Keratinocyte (primary cell): ENCODE measurements at regions not wholly inside any gene's neighbourhood (a gene's known extent, or its start where the extent isn't known, plus 50 kb on each side); places are given as distances from the start of the nearest gene placed in this dataset.

Experiments
- DNase-seq: peaks from one replicate; pipeline ENCODE4 v3.0.0-alpha.2; 2011; ENCODE audit warnings: low read depth, missing footprints, low spot score
- FAIRE-seq: peaks from 2 replicates; lab custom pipeline; 2011; peaks lifted over from hg19 to GRCh38; lab: Jason Lieb, UNC
- H2AFZ ChIP-seq: 2 replicates; pipeline ENCODE4 v1.6.0; 2012; ENCODE audit warnings: low read length, control low read depth, inconsistent platforms; ENCODE audit not compliant: control insufficient read depth
- H3K27ac ChIP-seq: 2 replicates; pipeline ENCODE4 v1.5.1; 2011; ENCODE audit warnings: low read length; ENCODE audit not compliant: control insufficient read depth, insufficient read depth
- H3K27me3 ChIP-seq: 3 replicates; pipeline ENCODE4 v1.6.0; 2011; ENCODE audit warnings: low read length; ENCODE audit not compliant: control insufficient read depth, insufficient read depth; ENCODE audit errors: extremely low read depth
- H3K36me3 ChIP-seq, 2 experiments: 2 replicates in 1 of 2; 3 replicates in 1 of 2; pipeline ENCODE4 v1.5.1; 2011; ENCODE audit warnings: low read length in 2 of 2, mild to moderate bottlenecking in 1 of 2; ENCODE audit not compliant: control insufficient read depth in 2 of 2, insufficient read depth in 2 of 2; ENCODE audit errors: extremely low read depth in 1 of 2
- H3K4me1 ChIP-seq: 3 replicates; pipeline ENCODE4 v1.5.1; 2011; ENCODE audit warnings: low read length; ENCODE audit not compliant: control insufficient read depth, insufficient read depth; ENCODE audit errors: extremely low read depth
- H3K4me2 ChIP-seq: 3 replicates; pipeline ENCODE4 v1.6.0; 2011; ENCODE audit warnings: low read depth, low read length; ENCODE audit not compliant: control insufficient read depth, insufficient read depth; ENCODE audit errors: extremely low read depth
- H3K4me3 ChIP-seq, 3 experiments: fragments of 200-600 bp in 1 of 3; sonication (generic) in 1 of 3; 2 replicates in 2 of 3; 3 replicates in 1 of 3; pipeline ENCODE4 v1.5.1; 2011 to 2016; ENCODE audit warnings: low read length in 3 of 3, mild to moderate bottlenecking in 3 of 3, control low read depth in 2 of 3, inconsistent platforms in 1 of 3, low read depth in 1 of 3, mixed read lengths in 1 of 3, mixed run types in 1 of 3, moderate library complexity in 1 of 3; ENCODE audit not compliant: control insufficient read depth in 2 of 3, insufficient read depth in 2 of 3; ENCODE audit errors: extremely low read depth in 1 of 3
- H3K79me2 ChIP-seq: 2 replicates; pipeline ENCODE4 v1.6.0; 2012; ENCODE audit warnings: low read length; ENCODE audit not compliant: control insufficient read depth, insufficient read depth
- H3K9ac ChIP-seq: 3 replicates; pipeline ENCODE4 v1.6.0; 2011; ENCODE audit warnings: low read length; ENCODE audit not compliant: control insufficient read depth, insufficient read depth; ENCODE audit errors: extremely low read depth
- H3K9me1 ChIP-seq: 3 replicates; pipeline ENCODE4 v1.6.0; 2011; ENCODE audit warnings: low read length; ENCODE audit not compliant: control insufficient read depth, insufficient read depth; ENCODE audit errors: extremely low read depth
- H3K9me3 ChIP-seq: 2 replicates; pipeline ENCODE4 v1.5.1; 2012; ENCODE audit warnings: low read depth, low read length; ENCODE audit not compliant: control insufficient read depth
- H4K20me1 ChIP-seq: 3 replicates; pipeline ENCODE4 v1.6.0; 2011; ENCODE audit warnings: low read length; ENCODE audit not compliant: control insufficient read depth, insufficient read depth; ENCODE audit errors: extremely low read depth
- CTCF ChIP-seq, 3 experiments: IDR thresholded peaks in 1 of 3; conservative IDR thresholded peaks in 1 of 3; optimal IDR thresholded peaks in 1 of 3; 2 replicates in 2 of 3; 3 replicates in 1 of 3; pipeline versions ENCODE3 to v1.5.1; 2011; ENCODE audit warnings: low read length in 3 of 3, mild to moderate bottlenecking in 3 of 3, moderate library complexity in 2 of 3, control low read depth in 1 of 3, inconsistent platforms in 1 of 3; ENCODE audit not compliant: insufficient read depth in 2 of 3; ENCODE audit errors: extremely low read depth in 1 of 3
- EZH2 ChIP-seq: IDR thresholded peaks from one replicate; pipeline ENCODE4 v1.6.1; 2012; ENCODE audit warnings: inconsistent platforms, mild to moderate bottlenecking, low read length, moderate library complexity
- dilution Hi-C: fragments of 300-500 bp; cut with MboI; formaldehyde crosslinking; loops from one replicate; pipeline ENCODE4 v1.7.0; 2020; ENCODE audit warnings: low sequenced_read_pairs; ENCODE audit not compliant: extremely low pct_ligation_motif_present

- Histone ChIP-seq H3K27me3 (no peaks in the 10 kb centered on the region), H3K79me2 (no peaks in the 10 kb centered on the region), H3K4me3 (no peak overlapping the region), H3K9ac (no peak overlapping the region), H3K27ac (no peak overlapping the region), H3K4me1 (peaks cover 6% of the 10 kb centered on the region), H3K9me3 (no peaks in the 10 kb centered on the region), H2AFZ (no peak overlapping the region), H4K20me1 (no peaks in the 10 kb centered on the region), H3K9me1 (no peaks in the 10 kb centered on the region), H3K36me3 (no peaks in the 10 kb centered on the region), H3K4me2 (no peak overlapping the region)
- dilution Hi-C loops: no loop called here
- FAIRE-seq (peak; percentile 84), DNase-seq (peak; percentile 28)
- TF ChIP-seq EZH2: no peak
- TF ChIP-seq CTCF (optimal IDR thresholded peaks at IDR 0.05 in 1 of 3, IDR thresholded peaks at IDR 0.05 in 1 of 3, conservative IDR thresholded peaks at IDR 0.05 in 1 of 3; ENCODE audit: extremely low read depth in 1 of 3, insufficient read depth in 2 of 3, low read length in 3 of 3): peak; percentile 91 to 97 (median 93)
Measured at GRCh38 chr5:87780831-87781760, 368.4 kb upstream of the CCNH start.

GRCh38 chr5:87778876-87779275 lies 366.1 kb upstream of the CCNH start:
- H3K79me2 ChIP-seq: no peaks in the 10 kb centered on the region
- H3K4me3 ChIP-seq: no peak overlapping the region
- H4K20me1 ChIP-seq: no peaks in the 10 kb centered on the region
- no peaks in the 10 kb centered on the region for H3K9me3 ChIP-seq
- H3K4me2 ChIP-seq: no peak overlapping the region
- dilution Hi-C loops: no loop called here
- no peaks in the 10 kb centered on the region for H3K27me3 ChIP-seq
- no peak for FAIRE-seq
- DNase-seq: no peak
- peaks cover 6% of the 10 kb centered on the region for H3K4me1 ChIP-seq
- TF ChIP-seq CTCF (optimal IDR thresholded peaks at IDR 0.05 in 1 of 3, IDR thresholded peaks at IDR 0.05 in 1 of 3, conservative IDR thresholded peaks at IDR 0.05 in 1 of 3; ENCODE audit: extremely low read depth in 1 of 3, insufficient read depth in 2 of 3, low read length in 3 of 3): no peak
- no peak for TF ChIP-seq EZH2
- no peak overlapping the region for H2AFZ ChIP-seq
- no peaks in the 10 kb centered on the region for H3K36me3 ChIP-seq
- no peaks in the 10 kb centered on the region for H3K9me1 ChIP-seq
- H3K27ac ChIP-seq: no peak overlapping the region
- H3K9ac ChIP-seq: no peak overlapping the region
